H1 (cell line): ENCODE measurements at regions not wholly inside any gene's neighbourhood (a gene's known extent, or its start where the extent isn't known, plus 50 kb on each side); places are given as distances from the start of the nearest gene placed in this dataset.

Experiments used
- CHD1 ChIP-seq: IDR thresholded peaks from 2 replicates; pipeline ENCODE4 v1.6.1; 2012; ENCODE audit warnings: low read depth, low read length, improper control_type of control experiment
- EGR1 ChIP-seq: IDR thresholded peaks from 2 replicates; pipeline ENCODE4 v1.6.1; 2011; ENCODE audit warnings: low read depth, low read length, borderline replicate concordance
- FOSL1 ChIP-seq: IDR thresholded peaks from 2 replicates; pipeline ENCODE4 v1.6.1; 2011; ENCODE audit warnings: mild to moderate bottlenecking, low read depth, low read length, moderate library complexity; ENCODE audit not compliant: insufficient read depth
- SIN3A ChIP-seq, 2 experiments: IDR thresholded peaks in 1 of 2; conservative IDR thresholded peaks in 1 of 2; 2 replicates each; pipeline ENCODE4 v1.6.1; 2011 to 2012; ENCODE audit warnings: low read length in 2 of 2, improper control_type of control experiment in 1 of 2, low read depth in 1 of 2, mild to moderate bottlenecking in 1 of 2

DNA sequence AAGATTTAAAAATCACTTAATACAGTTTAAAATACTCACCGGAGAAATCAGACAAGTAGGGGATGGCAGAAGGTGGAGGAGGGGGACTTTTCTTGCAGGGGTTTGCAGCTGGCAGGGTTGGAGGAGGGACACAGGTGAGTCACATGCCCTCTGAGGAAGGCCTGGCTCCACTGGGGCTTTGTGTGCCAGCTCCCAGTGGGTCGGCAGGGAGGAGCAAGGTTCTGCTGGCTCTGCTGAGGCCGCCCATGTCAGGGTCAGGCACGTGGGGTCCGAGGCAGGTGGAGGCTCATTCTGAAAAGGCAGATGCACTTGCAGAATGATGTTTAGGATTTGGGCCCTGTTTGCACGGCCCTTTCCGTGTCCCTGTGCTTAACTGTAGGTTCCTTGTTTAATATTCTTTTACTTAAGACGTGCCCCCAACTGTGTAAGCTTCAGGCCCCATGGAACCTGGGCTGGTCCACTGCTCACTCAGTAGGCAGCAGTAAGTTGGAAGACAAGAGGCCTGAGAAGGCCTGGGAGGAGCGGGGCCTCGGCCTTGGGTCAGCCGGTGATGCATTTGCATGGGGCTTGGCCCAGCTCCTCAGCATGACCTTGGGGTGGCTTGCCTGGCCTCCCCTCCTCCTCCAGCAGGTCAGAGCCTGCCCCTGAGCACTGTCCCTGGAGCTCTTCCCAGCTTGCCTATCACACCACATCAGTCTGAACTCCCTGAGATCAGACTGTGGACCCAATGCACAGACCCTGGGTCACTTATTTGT, 141.0 kb downstream of the GLI2 start (continued):
- no peak for TF ChIP-seq EGR1
- TF ChIP-seq CHD1, result no peak
- no peak for TF ChIP-seq FOSL1
- TF ChIP-seq SIN3A (conservative IDR thresholded peaks at IDR 0.05 in 1 of 2, IDR thresholded peaks at IDR 0.05 in 1 of 2; ENCODE audit: low read depth in 1 of 2, low read length in 2 of 2), result no peak
